Keratinocyte (primary cell): ENCODE measurements at regions not wholly inside any gene's neighbourhood (a gene's known extent, or its start where the extent isn't known, plus 50 kb on each side); places are given as distances from the start of the nearest gene placed in this dataset.

Source experiments
- DNase-seq: peaks from one replicate; pipeline ENCODE4 v3.0.0-alpha.2; 2011; ENCODE audit warnings: low read depth, missing footprints, low spot score
- FAIRE-seq: peaks from 2 replicates; lab custom pipeline; 2011; peaks lifted over from hg19 to GRCh38; lab: Jason Lieb, UNC
- H2AFZ ChIP-seq: 2 replicates; pipeline ENCODE4 v1.6.0; 2012; ENCODE audit warnings: low read length, control low read depth, inconsistent platforms; ENCODE audit not compliant: control insufficient read depth
- H3K27ac ChIP-seq: 2 replicates; pipeline ENCODE4 v1.5.1; 2011; ENCODE audit warnings: low read length; ENCODE audit not compliant: control insufficient read depth, insufficient read depth
- H3K27me3 ChIP-seq: 3 replicates; pipeline ENCODE4 v1.6.0; 2011; ENCODE audit warnings: low read length; ENCODE audit not compliant: control insufficient read depth, insufficient read depth; ENCODE audit errors: extremely low read depth
- H3K36me3 ChIP-seq, 2 experiments: 2 replicates in 1 of 2; 3 replicates in 1 of 2; pipeline ENCODE4 v1.5.1; 2011; ENCODE audit warnings: low read length in 2 of 2, mild to moderate bottlenecking in 1 of 2; ENCODE audit not compliant: control insufficient read depth in 2 of 2, insufficient read depth in 2 of 2; ENCODE audit errors: extremely low read depth in 1 of 2
- H3K4me1 ChIP-seq: 3 replicates; pipeline ENCODE4 v1.5.1; 2011; ENCODE audit warnings: low read length; ENCODE audit not compliant: control insufficient read depth, insufficient read depth; ENCODE audit errors: extremely low read depth
- H3K4me2 ChIP-seq: 3 replicates; pipeline ENCODE4 v1.6.0; 2011; ENCODE audit warnings: low read depth, low read length; ENCODE audit not compliant: control insufficient read depth, insufficient read depth; ENCODE audit errors: extremely low read depth
- H3K4me3 ChIP-seq, 3 experiments: fragments of 200-600 bp in 1 of 3; sonication (generic) in 1 of 3; 2 replicates in 2 of 3; 3 replicates in 1 of 3; pipeline ENCODE4 v1.5.1; 2011 to 2016; ENCODE audit warnings: low read length in 3 of 3, mild to moderate bottlenecking in 3 of 3, control low read depth in 2 of 3, inconsistent platforms in 1 of 3, low read depth in 1 of 3, mixed read lengths in 1 of 3, mixed run types in 1 of 3, moderate library complexity in 1 of 3; ENCODE audit not compliant: control insufficient read depth in 2 of 3, insufficient read depth in 2 of 3; ENCODE audit errors: extremely low read depth in 1 of 3
- H3K79me2 ChIP-seq: 2 replicates; pipeline ENCODE4 v1.6.0; 2012; ENCODE audit warnings: low read length; ENCODE audit not compliant: control insufficient read depth, insufficient read depth
- H3K9ac ChIP-seq: 3 replicates; pipeline ENCODE4 v1.6.0; 2011; ENCODE audit warnings: low read length; ENCODE audit not compliant: control insufficient read depth, insufficient read depth; ENCODE audit errors: extremely low read depth
- H3K9me1 ChIP-seq: 3 replicates; pipeline ENCODE4 v1.6.0; 2011; ENCODE audit warnings: low read length; ENCODE audit not compliant: control insufficient read depth, insufficient read depth; ENCODE audit errors: extremely low read depth
- H3K9me3 ChIP-seq: 2 replicates; pipeline ENCODE4 v1.5.1; 2012; ENCODE audit warnings: low read depth, low read length; ENCODE audit not compliant: control insufficient read depth
- H4K20me1 ChIP-seq: 3 replicates; pipeline ENCODE4 v1.6.0; 2011; ENCODE audit warnings: low read length; ENCODE audit not compliant: control insufficient read depth, insufficient read depth; ENCODE audit errors: extremely low read depth
- CTCF ChIP-seq, 3 experiments: IDR thresholded peaks in 1 of 3; conservative IDR thresholded peaks in 1 of 3; optimal IDR thresholded peaks in 1 of 3; 2 replicates in 2 of 3; 3 replicates in 1 of 3; pipeline versions ENCODE3 to v1.5.1; 2011; ENCODE audit warnings: low read length in 3 of 3, mild to moderate bottlenecking in 3 of 3, moderate library complexity in 2 of 3, control low read depth in 1 of 3, inconsistent platforms in 1 of 3; ENCODE audit not compliant: insufficient read depth in 2 of 3; ENCODE audit errors: extremely low read depth in 1 of 3
- EZH2 ChIP-seq: IDR thresholded peaks from one replicate; pipeline ENCODE4 v1.6.1; 2012; ENCODE audit warnings: inconsistent platforms, mild to moderate bottlenecking, low read length, moderate library complexity
- dilution Hi-C: fragments of 300-500 bp; cut with MboI; formaldehyde crosslinking; loops from one replicate; pipeline ENCODE4 v1.7.0; 2020; ENCODE audit warnings: low sequenced_read_pairs; ENCODE audit not compliant: extremely low pct_ligation_motif_present

- Histone ChIP-seq H2AFZ (no peak overlapping the region), H3K4me3 (no peak overlapping the region), H3K9me3 (no peaks in the 10 kb centered on the region), H3K4me2 (no peak overlapping the region), H3K9me1 (no peaks in the 10 kb centered on the region), H3K79me2 (no peaks in the 10 kb centered on the region), H3K4me1 (no peaks in the 10 kb centered on the region), H3K9ac (no peak overlapping the region), H3K36me3 (no peaks in the 10 kb centered on the region), H3K27me3 (no peaks in the 10 kb centered on the region), H3K27ac (no peak overlapping the region), H4K20me1 (no peaks in the 10 kb centered on the region)
- dilution Hi-C loops = no loop called here
- FAIRE-seq (no peak), DNase-seq (no peak)
- no peak for TF ChIP-seq CTCF (optimal IDR thresholded peaks at IDR 0.05 in 1 of 3, IDR thresholded peaks at IDR 0.05 in 1 of 3, conservative IDR thresholded peaks at IDR 0.05 in 1 of 3; ENCODE audit: extremely low read depth in 1 of 3, insufficient read depth in 2 of 3, low read length in 3 of 3)
- no peak for TF ChIP-seq EZH2
Observed at GRCh38 chr3:106139826-106140225, 271.0 kb upstream of the CBLB start.

DNA sequence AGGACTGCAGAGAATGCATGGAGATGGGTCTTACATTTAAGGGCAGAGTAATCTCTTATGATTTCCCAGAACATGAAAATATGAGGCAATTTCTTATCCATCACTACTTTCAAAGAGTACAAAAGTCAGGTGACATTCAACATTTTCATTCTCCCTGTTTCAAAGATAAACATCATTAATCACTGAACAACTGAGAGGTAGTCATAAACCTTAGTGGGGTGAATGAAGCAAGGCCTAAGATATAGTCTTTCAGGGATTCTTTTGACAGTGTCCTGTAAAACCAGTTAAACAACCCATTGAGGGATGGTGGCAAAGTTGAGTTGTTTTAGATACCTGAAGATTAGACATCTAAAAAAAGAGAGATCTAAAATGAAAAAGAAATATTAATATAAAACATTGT is 271.6 kb upstream of the CBLB start:
- no peak for FAIRE-seq
- dilution Hi-C loops = no loop called here

More for the DNA sequence above, 271.6 kb upstream of the CBLB start:
- Histone ChIP-seq H3K27ac (no peak overlapping the region), H3K9ac (no peak overlapping the region), H3K36me3 (no peaks in the 10 kb centered on the region), H3K4me2 (no peak overlapping the region), H3K4me1 (no peaks in the 10 kb centered on the region), H3K9me1 (no peaks in the 10 kb centered on the region), H3K4me3 (no peak overlapping the region), H3K79me2 (no peaks in the 10 kb centered on the region), H2AFZ (no peak overlapping the region), H3K9me3 (no peaks in the 10 kb centered on the region), H3K27me3 (no peaks in the 10 kb centered on the region), H4K20me1 (no peaks in the 10 kb centered on the region)
- TF ChIP-seq EZH2 (no peak), CTCF (optimal IDR thresholded peaks at IDR 0.05 in 1 of 3, IDR thresholded peaks at IDR 0.05 in 1 of 3, conservative IDR thresholded peaks at IDR 0.05 in 1 of 3; ENCODE audit: extremely low read depth in 1 of 3, insufficient read depth in 2 of 3, low read length in 3 of 3) (no peak)
- no peak for DNase-seq
